OCI-M1 (cell line): ENCODE measurements at regions not wholly inside any gene's neighbourhood (a gene's known extent, or its start where the extent isn't known, plus 50 kb on each side); places are given as distances from the start of the nearest gene placed in this dataset.

ENCODE experiments used
- DNase-seq: peaks from one replicate; lab custom pipeline; 2025; lab: John Stamatoyannopoulos, UW

DNA sequence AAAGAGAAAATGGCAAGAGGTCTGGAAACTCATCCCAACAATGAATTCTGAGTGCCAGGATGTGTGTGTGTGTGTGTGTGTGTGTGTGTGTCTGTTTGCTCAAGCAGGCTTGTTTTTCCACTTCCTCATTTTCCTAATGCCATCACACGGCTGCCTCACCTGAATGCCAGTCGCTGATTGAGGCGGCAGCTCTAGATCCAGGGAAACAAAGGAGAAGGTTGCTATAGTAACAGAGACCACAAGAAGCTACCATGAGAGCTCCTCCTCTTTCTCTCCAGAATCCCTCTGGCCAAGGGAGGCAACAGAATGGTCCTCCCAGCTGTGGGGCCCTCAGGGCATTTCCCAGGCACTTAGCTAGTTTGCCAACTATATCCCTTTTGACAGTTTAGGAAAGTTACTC is 241.1 kb upstream of the TSHZ2 start:
- no peak for DNase-seq

DNA sequence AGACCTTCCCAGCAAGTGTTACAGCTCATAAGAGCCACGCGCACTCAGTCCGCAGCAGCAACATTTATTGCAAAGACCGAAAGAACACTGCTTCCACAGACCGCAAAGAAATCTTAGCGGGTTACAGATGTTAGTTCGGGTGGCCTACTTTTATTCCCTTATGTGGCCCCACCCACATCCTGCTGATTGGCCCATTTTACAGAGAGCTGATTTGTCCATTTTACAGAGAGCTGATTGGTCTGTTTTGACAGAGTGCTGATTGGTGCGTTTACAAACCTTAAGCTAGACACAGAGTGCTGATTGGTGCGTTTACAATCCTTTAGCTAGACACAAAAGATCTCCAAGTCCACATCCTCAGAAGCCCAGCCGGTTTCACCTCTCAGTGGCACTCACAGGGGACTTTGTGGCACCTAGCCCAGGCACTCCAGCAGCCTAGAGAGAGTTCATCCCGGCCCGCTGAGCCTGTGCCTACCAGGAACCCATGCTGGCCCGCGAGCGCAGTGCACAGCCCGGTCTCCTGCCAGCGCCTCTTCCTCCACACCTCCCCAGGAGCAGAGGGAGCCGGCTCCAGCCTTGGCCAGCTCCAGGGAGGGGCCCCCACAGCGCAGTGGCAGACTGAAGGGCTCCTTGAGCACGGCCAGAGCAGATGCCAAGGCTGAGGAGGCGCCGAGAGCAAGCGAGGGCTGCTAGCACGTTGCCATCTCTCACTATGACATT is 244.3 kb upstream of the TSHZ2 start:
- no peak for DNase-seq

DNA sequence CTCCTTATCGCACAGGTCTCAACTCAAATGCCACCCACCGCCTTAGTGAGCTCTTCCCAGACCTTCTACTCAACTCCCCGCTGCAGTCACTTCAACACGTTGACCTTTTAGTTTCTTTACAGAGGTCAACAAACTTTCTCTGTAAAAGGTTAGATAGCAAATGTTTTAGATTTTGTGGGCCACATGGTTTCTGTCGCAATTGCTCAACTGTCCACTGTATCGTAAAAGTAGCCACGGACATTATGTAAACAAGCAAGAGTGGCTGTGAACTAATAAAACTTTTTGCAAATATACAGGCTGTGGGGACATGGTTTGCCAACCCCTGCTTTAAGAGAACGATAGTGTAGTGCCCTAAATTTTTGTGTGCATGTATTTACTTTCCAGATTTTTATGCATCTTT is 247.6 kb upstream of the TSHZ2 start:
- DNase-seq = no peak

DNA sequence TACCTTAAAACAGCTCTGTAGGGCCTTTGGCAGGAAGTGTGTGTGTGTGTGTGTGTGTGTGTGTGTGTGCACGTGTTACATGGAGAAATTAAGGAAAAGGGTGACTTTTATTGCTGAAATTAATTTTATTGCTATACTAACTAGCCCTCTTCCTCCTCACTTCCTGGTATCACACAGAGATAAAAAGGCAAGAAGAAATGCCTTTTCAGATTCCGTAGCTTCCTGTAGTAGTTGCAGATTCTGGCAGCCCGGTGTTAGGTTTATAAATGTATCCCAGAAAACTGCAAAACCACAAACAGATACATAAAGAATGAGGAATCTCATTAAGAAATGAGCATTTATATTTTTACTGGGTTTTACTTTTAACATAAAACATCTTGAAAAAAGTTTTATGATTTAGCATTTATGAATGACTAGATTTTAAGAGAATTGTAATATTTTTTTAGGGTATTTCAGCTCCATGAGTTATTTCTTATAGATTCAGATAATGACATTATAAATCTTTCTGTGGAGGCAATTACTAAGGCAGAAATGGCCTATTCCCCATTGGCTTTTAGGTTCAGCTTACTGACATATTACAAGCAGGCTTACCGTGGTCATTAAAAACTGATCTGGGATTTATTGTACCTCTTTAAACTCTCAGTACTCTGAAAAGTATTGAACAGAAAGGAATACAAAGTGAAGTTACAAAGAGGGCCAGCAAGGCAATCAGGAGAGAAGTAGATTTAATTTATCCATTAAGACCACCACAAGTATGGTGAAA is 249.1 kb upstream of the TSHZ2 start:
- DNase-seq = no peak

DNA sequence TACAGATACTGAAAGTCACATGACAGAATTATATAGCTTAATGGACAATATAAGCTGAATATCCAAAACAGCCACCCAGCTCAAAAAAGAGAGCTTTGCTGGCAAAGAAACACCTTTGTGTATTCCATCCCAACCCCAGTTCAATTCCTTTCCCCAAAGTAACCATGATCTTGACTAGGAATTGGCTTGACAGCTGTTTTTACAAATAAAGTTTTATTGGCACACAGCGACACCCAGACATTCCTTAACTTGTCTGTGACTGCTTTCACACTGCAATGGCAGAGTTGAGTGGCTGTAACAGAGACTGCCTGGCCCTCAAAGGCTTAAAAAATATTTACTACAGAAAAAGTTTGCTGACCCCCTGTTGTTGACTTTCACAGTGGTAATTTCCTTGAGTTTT is 264.0 kb upstream of the TSHZ2 start:
- no peak for DNase-seq

DNA sequence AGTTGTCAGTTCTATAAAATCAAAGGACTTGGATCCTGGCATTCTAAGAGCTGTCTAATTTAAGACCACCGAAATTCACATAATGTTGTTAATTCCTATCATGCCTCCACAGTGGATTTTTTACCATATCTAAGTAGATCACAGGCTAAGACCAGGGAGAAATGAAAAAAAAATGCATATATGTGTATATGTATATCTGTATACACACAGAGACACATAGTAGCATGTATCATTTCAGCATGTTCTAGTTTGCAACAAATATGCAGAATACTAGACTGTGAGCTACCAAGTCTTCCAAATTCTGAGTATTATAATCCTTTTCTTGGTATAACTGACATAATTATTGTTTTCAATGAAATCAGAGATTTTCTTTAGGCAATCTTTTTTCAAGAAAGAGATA is 267.6 kb upstream of the TSHZ2 start:
- no peak for DNase-seq

DNA sequence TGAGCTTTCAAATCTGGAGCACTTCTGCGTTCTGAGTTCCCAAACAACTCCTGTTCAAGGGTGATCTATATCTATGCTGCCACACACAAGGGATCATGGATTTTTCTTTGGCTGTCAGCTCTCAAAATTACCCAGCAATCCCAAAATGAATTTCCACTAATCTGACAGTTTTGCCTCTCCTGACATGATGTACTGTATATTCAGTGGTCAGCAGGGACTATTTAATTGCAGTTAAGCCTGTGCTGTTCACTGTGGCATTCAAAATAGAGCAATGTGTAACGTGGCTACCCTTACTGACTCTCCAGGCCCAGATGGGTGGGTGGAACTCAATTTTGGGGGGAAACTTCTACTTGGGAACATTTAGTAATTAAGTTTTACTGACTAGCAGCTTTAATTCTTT is 283.8 kb upstream of the TSHZ2 start:
- no peak for DNase-seq

DNA sequence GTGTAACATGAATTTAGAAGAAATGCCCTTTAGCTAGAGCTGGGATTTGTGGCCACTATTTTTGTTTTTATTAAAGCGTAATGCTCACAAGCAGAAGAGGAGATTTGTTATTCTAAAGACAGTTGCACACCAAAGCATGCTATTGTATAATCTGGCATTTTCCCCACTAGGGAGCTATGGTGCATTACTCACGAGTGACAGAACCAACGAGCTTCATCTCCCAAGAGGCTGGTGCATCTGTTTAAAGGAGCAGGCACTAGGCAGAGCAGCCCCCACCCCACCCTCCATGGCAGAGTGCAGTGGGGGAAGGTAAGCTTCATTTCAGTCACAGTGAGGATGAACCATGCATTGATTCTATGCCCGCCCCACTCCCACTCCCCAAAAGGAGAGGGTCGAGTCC is 287.3 kb upstream of the TSHZ2 start:
- DNase-seq = no peak

DNA sequence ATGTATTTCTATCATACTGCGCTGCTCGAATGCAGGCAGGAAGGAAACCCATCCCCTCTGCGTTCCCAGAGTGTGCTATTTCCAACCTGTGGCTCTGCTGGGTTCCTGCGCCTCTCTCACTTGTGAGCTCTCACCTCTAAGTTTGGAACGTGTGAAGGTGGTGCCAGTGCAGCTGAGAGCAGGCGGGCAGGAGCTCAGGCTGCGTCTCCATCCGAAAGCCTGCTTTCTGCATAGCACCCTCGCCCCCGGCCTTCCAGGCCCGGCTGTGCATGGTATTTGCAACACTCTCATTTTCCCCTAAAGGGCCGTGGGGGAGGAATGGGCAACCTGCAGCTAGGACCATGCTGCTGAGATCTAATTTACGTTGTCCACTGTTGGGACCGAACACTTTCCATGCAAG is 288.0 kb upstream of the TSHZ2 start:
- no peak for DNase-seq

DNA sequence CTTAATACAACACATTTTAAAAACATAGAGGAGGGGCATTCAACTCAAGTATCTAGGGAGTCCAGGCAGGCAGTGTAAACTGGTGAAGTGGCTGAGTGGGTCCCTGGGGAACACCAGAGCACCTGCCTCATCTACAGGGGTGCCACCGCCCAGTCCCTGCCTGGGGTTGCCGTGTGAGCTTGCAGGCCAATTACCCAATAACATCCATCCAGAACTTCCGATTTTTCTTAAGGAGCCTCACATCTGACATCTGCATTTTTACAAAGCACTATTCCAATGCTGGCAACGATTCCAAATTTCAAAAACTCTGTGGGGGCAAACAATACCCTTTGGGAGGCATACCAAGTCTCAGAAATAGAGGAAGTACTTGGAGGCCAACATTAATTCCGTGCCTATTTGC is 288.4 kb upstream of the TSHZ2 start:
- no peak for DNase-seq

DNA sequence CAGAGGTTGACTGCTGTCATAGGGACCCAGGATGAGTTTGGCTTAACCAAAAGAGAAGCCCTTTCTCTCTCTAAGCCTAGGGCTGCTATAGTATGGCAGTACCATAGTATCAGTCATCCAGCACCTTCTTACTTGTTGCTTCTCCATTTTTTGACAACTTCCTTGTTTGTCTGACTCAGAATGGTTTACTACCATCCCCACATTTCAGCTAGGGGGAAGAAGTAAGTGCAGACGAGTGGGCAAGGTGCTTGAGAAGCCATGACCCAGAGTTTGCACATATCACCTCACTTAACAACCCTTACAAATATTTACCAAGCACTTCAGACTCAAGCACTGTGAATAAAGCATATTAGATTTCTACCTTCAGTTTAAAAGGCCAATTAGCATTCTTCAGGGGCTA is 289.9 kb upstream of the TSHZ2 start:
- DNase-seq = no peak

DNA sequence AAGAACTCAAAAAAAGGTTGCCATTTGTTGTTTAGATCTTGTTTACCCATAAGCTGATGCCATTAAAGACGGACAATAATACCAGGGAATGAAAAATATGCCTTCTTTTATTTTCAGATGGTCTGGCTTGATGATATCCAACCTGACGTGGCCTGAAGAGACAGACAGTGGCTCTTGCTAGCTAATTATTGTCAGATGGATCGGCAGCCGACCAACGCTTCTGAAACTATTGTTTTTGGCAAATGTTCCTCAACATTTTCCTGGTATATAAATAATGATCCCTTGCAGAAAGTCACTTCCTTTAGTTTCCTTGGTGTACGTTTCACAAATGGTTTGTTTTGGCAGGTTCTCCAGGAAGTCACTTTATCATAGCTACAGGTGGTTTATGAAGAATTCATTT is 290.9 kb upstream of the TSHZ2 start:
- DNase-seq = no peak

DNA sequence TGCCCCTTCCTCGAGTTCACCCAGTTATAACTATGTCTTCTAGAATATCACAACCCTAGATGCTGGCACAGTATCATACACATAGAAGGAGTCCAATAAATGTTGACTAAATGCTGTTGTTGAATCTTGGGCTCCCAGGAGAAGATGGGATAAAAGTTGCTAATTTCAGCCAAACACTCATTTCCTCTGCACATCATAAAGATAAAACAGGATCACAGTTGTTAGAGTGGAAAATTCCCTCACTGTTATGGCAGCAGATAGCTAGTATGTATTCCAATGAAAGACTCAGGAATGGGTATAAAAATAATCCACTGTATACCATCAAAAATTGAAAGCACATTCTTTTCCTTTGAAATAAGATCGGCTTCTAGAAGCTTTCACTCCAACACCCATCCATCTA is 294.9 kb upstream of the TSHZ2 start:
- no peak for DNase-seq

DNA sequence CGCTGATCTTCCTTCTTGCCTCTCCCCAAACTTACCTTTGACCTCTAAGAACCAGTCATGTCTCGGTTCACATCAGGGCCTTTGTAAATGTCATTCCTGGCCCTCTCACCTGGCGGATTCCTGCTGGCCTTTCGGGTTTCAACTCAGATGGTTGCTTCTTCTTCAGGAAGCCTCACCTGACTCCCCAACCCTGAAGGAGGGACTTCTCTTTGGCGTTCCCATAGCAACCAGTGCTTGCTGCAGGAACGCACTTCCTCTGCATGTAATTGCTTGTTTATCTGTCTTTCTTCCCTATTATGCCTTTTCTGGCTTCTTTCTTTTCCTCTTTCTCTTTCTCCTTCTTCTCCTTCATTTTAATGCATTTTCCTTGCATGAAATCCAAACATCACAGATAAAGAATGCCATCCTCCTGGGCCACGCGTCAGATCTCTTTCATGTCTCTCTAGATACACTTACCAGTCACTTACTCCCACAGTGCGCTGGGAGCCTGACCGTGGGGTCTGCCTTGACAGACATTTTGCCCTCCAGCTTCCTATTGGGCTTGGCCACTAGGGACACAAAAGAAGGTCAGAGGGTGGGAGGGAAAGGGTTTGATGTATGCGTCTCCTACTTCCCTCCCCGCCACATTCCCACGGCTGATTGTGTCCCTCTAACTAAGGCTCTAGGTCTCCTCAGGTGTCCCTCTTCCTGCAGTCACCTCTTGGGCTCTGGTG is 295.7 kb upstream of the TSHZ2 start:
- no peak for DNase-seq

DNA sequence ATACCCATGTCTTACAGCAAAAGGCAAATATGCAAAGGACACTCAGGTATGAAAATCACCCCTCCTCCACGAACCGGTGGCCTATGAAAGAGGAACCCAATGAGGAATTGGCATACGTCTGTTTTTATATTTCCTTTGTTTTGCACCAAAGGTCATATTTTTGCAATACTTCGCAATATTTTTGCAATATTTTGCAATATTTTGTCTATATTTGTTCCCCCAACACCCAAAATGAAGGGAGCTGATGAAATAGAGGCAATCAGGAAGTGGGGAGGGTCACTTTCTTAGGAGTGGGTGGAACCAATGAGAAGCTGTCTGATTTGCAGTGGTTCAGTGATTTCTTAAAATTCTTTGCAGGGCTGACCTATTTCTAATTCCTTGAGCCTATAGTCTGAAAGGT is 296.8 kb upstream of the TSHZ2 start:
- DNase-seq = no peak

DNA sequence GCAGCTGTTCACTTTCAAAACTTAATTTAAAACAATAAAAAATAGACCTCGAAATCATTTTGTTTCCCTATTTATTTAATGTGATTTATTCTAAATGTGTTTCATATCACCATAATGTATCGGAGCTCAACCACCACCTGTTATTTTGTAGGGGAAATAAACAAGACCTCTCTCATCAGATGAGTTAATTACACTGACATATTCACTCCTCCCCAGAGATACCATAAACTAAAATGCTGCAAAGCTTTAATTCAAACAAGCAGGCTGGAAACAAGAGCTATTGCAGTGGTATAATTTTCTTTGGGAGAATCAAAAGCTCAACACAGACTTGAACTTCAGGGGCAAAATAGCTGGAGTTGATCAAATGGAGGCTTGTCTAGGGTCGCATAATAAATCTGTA is 303.5 kb upstream of the TSHZ2 start:
- no peak for DNase-seq

DNA sequence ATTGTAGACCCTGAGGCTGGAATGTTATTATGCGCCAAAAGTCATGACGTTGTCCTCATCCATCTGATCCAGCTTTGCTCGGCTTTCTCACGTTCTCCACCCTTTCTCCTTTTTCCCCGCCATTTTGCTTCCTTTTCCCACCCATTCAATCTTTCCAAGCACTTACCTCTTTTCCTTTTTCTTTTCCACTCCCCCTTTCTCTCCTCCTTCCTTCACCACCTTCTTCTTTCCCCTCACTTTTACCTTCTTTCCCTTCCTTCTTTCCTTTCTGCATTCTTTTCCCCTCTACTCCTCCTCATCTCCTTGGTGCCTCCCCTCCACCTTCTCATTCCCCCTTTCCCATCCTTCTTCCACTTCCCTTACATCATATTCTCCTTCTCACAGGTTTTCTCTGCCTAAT is 304.8 kb upstream of the TSHZ2 start:
- no peak for DNase-seq

DNA sequence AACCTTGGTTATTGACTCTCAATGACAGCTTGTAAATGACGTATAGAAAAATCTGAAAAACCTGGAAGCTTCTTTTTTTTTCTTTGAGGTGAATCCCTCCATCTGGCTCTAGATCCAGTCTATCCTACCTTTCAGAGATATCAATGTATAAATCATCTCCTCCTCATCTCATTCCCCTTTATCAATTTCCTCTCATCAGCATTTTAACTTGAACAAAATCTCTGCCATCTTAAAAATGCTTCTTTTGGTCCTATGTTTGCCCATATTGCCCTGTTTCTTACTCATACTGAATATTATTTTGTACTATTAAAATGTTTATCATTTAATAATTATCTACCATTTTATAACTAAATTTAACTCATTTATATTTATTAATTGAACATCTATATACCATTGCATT is 306.7 kb upstream of the TSHZ2 start:
- no peak for DNase-seq

DNA sequence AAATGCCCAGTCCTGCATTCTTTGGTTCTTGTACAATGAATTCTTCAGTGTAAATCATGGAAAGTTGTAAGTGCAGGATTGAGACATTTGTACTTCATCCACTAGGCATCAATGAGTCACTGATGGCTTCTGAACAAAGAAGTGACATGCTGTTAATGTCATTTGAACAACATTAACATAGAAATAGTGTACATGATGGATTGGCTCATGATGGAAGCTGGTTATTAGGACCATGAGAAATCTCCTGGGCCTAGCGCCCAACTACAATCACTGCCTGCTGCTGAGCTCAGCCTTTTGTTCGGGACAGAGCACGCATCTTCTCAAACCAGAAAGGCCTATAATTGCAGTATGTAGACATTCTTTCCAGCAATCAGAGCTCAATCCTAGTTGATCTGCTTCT is 316.8 kb upstream of the TSHZ2 start:
- no peak for DNase-seq

DNA sequence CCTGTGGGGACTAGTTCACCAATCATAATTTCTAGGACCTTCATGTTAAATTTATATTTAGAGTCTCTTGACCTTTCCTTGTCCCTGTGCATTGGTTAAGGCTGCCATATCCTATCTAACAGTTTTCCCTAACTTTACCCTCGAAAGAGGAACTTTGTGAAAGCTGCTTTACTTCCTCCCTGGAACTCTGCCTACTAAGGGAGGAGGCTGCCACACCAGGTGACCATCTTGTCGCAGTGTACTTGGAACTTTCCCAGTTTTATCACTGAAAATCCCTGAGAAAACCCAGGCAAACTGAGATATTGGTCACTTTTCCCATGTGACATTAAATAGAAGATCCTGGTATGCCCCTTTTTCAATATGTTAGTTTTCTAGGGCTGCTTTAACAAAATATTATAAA is 317.6 kb upstream of the TSHZ2 start:
- no peak for DNase-seq

DNA sequence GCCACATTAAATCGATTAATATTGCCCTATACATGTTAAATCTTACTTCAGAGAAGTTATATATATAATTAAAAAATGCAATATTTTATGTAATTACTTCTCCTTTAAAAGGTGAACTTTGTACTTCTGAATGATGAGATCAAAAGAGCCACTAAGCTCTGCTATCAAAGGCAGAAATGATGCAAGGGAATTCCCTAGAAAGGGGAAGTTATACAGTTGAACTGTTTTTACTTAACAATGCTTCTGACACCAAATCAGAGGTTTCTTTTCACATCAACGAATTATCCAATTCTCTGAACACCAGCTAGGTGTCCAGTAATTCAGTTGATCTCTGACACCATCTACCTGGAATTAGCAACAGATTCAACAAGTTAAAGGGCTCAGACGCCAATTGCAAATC is 319.9 kb upstream of the TSHZ2 start:
- DNase-seq = peak; percentile 66

DNA sequence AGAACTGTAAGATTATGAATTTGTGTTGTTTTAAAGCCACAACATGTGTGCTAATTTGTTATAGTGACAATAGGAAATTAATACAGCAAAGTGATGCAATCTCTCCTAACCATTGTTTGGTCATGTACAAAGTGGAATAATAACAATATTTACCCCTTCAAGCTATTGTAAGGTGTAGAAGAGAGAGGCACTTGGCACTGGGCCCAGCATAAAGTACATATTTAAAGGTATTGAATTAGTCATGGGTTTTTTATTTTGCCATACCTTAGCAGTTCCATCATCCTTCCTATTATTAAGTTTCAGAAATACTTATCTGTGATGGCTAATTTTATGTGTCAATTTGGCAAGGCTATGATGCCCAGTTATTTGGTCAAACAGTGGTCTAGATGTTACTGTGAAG is 322.4 kb upstream of the TSHZ2 start:
- no peak for DNase-seq

DNA sequence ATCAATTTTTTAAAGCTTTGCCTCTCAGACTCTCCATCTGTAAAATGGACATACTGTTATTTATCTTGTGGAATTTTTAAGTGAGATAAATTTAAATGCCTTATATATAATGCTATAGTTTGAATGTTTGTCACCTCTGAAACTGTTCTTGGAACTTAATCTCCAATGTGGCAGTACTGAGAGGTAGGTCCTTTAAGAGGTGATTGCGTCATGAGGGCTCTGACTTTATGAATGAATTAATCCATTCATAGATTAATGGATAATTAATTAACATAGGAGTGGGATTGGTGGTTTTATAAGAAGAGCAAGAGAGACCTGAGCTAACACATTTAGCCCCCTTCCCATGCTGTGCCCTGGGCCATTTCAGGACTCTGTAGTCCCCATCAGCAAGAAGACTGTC is 326.3 kb upstream of the TSHZ2 start:
- DNase-seq = no peak
